Adrenal gland (tissue), 9 donors: ENCODE measurements at regions not wholly inside any gene's neighbourhood (a gene's known extent, or its start where the extent isn't known, plus 50 kb on each side); places are given as distances from the start of the nearest gene placed in this dataset.

Experiments
- DNase-seq, 7 donors: peaks; one replicate each; pipeline ENCODE4 v3.0.0-alpha.2; 2019 to 2020
- H3K27ac ChIP-seq, 5 donors: fragments of 200-600 bp; sonication (generic) in 4 of 5; 1 replicate in 3 of 5; 2 replicates in 2 of 5; pipeline versions ENCODE4 v1.5.1 to v1.8.0; 2016 to 2020; ENCODE audit warnings: mild to moderate bottlenecking in 1 of 5
- H3K27me3 ChIP-seq: fragments of 200-600 bp; 2 replicates; pipeline ENCODE4 v1.8.0; 2021
- H3K36me3 ChIP-seq, 2 donors: fragments of 200-600 bp; replicated peaks in 1 of 2; 1 replicate in 1 of 2; 2 replicates in 1 of 2; pipeline versions ENCODE4 v1.5.1 to v1.8.0; 2018 to 2022
- H3K4me1 ChIP-seq, 2 donors: fragments of 200-600 bp; replicated peaks in 1 of 2; 1 replicate in 1 of 2; 2 replicates in 1 of 2; pipeline versions ENCODE4 v1.5.1 to v1.8.0; 2018 to 2021
- H3K4me3 ChIP-seq, 4 donors: fragments of 200-600 bp; sonication (generic) in 3 of 4; one replicate each; pipeline ENCODE4 v1.5.1; 2016 to 2018
- H3K9me3 ChIP-seq, 3 donors: fragments of 200-600 bp; sonication (generic) in 1 of 3; replicated peaks in 1 of 3; 1 replicate in 2 of 3; 2 replicates in 1 of 3; pipeline versions ENCODE4 v1.5.1 to v1.8.0; 2016 to 2021
- POLR2A ChIP-seq, 2 donors: fragments of 450-650 bp; IDR thresholded peaks; one replicate each; pipeline ENCODE4 v1.6.1; 2017; ENCODE audit warnings: antibody characterized with exemption in 2 of 2, mild to moderate bottlenecking in 2 of 2, moderate library complexity in 1 of 2
- WGBS, 4 donors: extraction: QIAGEN DNeasy Blood & Tissue Kit in 2 of 4; methylation state at CpG; one replicate each; pipeline versions ENCODE4 v1.1.5 to v1.1.7; 2013 to 2017; 5-methylcytosine and 5-hydroxymethylcytosine counted together
- intact Hi-C, 2 donors: fragments of 100-400 bp; cut with DNase I; formaldehyde crosslinking; loops; one replicate each; pipeline versions ENCODE4 v1.14.1 to v1.15.0; 2022 to 2023
- TF ChIP-seq, protein P1 (sequence below), 6 experiments: fragments of 450-650 bp in 4 of 6; fragments of 200-600 bp in 2 of 6; sonication (generic) in 1 of 6; IDR thresholded peaks; 1 replicate in 5 of 6; 2 replicates in 1 of 6; pipeline versions ENCODE4 v1.5.1 to v1.8.0; 2016 to 2021; ENCODE audit warnings: antibody characterized with exemption in 6 of 6, mild to moderate bottlenecking in 2 of 6, moderate library complexity in 1 of 6
- donor health status: healthy with polysubstance abuse.
- donor health status: Bipolar disorder and iron deficiency.
- donor health status: DM: yes; HTN: yes; CAD: no.
- donor health status: DM: no; HTN: no; CAD: no.
- donor health status: DM: no; HTN: no; CAD: no.

DNA sequence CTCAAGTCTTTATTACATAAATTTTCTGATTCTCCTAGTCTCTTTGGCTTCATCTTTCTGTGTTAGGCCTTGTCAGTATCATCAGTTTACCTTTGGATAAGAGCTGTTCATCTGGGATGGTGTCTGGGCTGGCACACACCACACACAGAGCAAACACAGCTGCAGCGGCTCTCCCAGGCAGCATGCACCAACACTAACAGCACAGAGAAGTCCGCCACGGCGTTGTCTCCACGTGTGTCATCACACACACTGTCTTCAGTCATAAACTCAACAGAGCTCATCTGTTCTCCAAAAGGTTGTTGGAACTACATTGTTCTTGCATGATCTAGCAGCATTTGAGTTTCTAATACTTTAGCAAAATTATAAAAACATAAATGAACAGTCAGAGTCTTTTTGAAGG, 851.9 kb upstream of the FRG1 start:
- H3K27ac ChIP-seq, result no peak overlapping the region
- WGBS, 4 donors, result 73 to 85% (median 77%) methylated on average over 5 of the region's 5 CpGs
- intact Hi-C loops, result no loop called here

DNA sequence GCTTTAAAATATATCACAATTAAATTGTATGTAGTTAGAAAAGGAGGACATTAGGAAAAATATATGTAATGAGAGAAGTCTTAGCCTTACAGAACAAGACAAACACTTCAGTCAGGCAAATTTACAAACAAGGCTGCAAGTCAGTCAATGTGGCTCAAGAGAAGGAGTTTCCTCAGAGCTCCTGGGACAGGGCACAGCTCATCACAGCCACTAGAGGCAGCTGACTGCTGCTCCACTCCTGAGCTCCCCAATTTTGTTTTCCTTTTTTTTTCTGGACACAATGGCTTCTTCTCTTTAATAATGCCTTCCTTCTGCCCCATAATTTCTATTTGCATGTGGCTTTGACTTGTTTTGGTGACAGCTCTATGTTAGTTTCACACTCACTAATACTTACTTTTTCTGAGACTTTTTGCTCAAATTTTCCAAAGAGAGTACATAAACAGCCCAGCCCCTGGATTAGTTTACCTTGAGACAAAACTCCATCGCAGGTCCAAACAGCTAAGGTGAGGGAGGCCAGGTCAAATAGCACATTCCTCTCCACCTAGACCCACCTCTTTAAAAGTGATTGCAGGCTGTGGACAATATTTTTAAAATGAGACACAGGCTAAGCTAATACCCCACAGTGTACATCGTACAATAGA, 850.4 kb upstream of the FRG1 start:
- no peaks in the 10 kb centered on the region for H3K4me1 ChIP-seq
- no peaks in the 10 kb centered on the region for H3K27me3 ChIP-seq
- H3K4me3 ChIP-seq, result no peak overlapping the region
- H3K9me3 ChIP-seq, result no peaks in the 10 kb centered on the region
- DNase-seq, result peak in 1 of 7 donors; percentile 3
- 78 to 84% (median 83%) methylated on average over 2 of the region's 2 CpGs for WGBS, 4 donors
- H3K36me3 ChIP-seq, result no peaks in the 10 kb centered on the region
- no peak for TF ChIP-seq POLR2A (IDR thresholded peaks at IDR 0.05)
- TF ChIP-seq, protein P1, sequence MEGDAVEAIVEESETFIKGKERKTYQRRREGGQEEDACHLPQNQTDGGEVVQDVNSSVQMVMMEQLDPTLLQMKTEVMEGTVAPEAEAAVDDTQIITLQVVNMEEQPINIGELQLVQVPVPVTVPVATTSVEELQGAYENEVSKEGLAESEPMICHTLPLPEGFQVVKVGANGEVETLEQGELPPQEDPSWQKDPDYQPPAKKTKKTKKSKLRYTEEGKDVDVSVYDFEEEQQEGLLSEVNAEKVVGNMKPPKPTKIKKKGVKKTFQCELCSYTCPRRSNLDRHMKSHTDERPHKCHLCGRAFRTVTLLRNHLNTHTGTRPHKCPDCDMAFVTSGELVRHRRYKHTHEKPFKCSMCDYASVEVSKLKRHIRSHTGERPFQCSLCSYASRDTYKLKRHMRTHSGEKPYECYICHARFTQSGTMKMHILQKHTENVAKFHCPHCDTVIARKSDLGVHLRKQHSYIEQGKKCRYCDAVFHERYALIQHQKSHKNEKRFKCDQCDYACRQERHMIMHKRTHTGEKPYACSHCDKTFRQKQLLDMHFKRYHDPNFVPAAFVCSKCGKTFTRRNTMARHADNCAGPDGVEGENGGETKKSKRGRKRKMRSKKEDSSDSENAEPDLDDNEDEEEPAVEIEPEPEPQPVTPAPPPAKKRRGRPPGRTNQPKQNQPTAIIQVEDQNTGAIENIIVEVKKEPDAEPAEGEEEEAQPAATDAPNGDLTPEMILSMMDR (IDR thresholded peaks at IDR 0.05), result peak in 4 of 6 experiments; percentile 7 to 39 (median 16)
- no peak overlapping the region for H3K27ac ChIP-seq
- intact Hi-C loops, result no loop called here

More for the DNA sequence above, 851.9 kb upstream of the FRG1 start:
- Histone ChIP-seq H3K9me3 (no peaks in the 10 kb centered on the region), H3K27me3 (no peaks in the 10 kb centered on the region), H3K36me3 (no peaks in the 10 kb centered on the region), H3K4me1 (no peaks in the 10 kb centered on the region), H3K4me3 (no peak overlapping the region)
- TF ChIP-seq POLR2A (IDR thresholded peaks at IDR 0.05), result no peak
- TF ChIP-seq, protein P1 (IDR thresholded peaks at IDR 0.05), result no peak
- no peak for DNase-seq

DNA sequence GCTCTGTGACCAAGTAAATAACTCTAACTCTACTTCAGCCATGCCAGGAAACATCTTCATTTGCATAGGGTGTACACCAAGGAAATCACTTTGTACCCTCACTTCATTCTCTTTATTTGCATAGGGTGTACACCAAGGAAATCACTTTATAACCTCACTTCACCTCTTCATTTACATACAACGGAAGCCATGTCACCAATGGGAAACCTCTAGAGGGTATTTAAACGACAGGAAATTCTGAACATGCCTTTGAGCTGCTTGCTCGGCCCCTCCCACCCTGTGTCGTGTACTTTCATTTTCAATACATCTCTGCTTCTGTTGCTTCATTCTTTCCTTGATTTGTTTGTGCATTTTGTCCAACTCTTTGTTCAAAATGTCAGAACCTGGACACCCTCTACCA, 848.1 kb upstream of the FRG1 start:
- WGBS, 4 donors, result 51 to 57% (median 53%) methylated on average over 4 of the region's 4 CpGs
- intact Hi-C loops, result no loop called here
- TF ChIP-seq, protein P1 (IDR thresholded peaks at IDR 0.05), result no peak
- TF ChIP-seq POLR2A (IDR thresholded peaks at IDR 0.05), result no peak
- no peaks in the 10 kb centered on the region for H3K4me1 ChIP-seq
- no peaks in the 10 kb centered on the region for H3K27me3 ChIP-seq
- H3K27ac ChIP-seq, result no peak overlapping the region
- no peak overlapping the region for H3K4me3 ChIP-seq
- DNase-seq, result peak in 1 of 7 donors; percentile 4
- no peaks in the 10 kb centered on the region for H3K9me3 ChIP-seq
- H3K36me3 ChIP-seq, result no peaks in the 10 kb centered on the region

DNA sequence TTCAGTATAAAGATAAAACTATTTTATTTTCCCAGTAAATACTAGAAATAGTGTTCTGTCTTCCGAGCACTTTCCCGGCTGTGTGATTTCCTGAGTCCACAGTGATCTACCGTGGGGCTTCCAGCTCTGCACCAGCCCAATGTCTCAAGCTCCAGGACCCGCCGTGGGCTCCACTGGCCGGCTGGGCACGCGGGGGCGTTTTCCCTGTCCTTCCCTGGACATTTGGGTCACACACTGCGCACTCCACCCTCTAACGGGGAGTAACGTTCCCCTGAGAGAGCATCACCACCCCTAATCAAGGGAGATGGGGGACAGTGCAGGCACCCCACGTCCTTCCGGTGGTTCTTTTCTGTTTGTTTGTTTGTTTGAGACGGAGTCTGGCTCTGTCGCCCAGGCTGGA, 844.6 kb upstream of the FRG1 start:
- Histone ChIP-seq H3K4me1 (no peaks in the 10 kb centered on the region), H3K4me3 (no peak overlapping the region), H3K27ac (no peak overlapping the region), H3K36me3 (no peaks in the 10 kb centered on the region), H3K9me3 (no peaks in the 10 kb centered on the region), H3K27me3 (no peaks in the 10 kb centered on the region)
- no peak for TF ChIP-seq POLR2A (IDR thresholded peaks at IDR 0.05)
- TF ChIP-seq, protein P1 (IDR thresholded peaks at IDR 0.05), result no peak
- WGBS, 4 donors, result 87 to 94% (median 93%) methylated on average over 16 of the region's 16 CpGs
- intact Hi-C loops, result no loop called here
- DNase-seq, result no peak
